ENCODE measurements at regions not wholly inside any gene's neighbourhood (a gene's known extent, or its start where the extent isn't known, plus 50 kb on each side); places are given as distances from the start of the nearest gene placed in this dataset.

GRCh38 chr12:65695113-65695865 is 129.0 kb upstream of the HMGA2 start (continued):
- TF ChIP-seq CTCF (IDR thresholded peaks at IDR 0.05) (no peak), EP300 (IDR thresholded peaks at IDR 0.05; ENCODE audit: borderline replicate concordance in 1 of 2, low read depth in 1 of 2, low read length in 1 of 2) (peak; percentile 39 to 91; a peak in 2 of 4 replicates), RFX5 (IDR thresholded peaks at IDR 0.05; ENCODE audit: low read length) (no peak), MXI1 (IDR thresholded peaks at IDR 0.05; ENCODE audit: low read depth, low read length) (no peak), TEAD4 (IDR thresholded peaks at IDR 0.05; ENCODE audit: borderline replicate concordance, insufficient read depth) (peak; percentile 57; the same call in 1 of the 2 replicates), GABPA (IDR thresholded peaks at IDR 0.05; ENCODE audit: low read depth) (no peak; the same call in 1 of the 2 replicates), MEF2A (IDR thresholded peaks at IDR 0.05; ENCODE audit: borderline replicate concordance, low read depth) (peak; percentile 65; the same call in 1 of the 2 replicates), NRF1 (IDR thresholded peaks at IDR 0.05; ENCODE audit: low read depth, low read length) (no peak), RXRA (IDR thresholded peaks at IDR 0.05; ENCODE audit: borderline replicate concordance, low read depth) (peak; percentile 52; the same call in 1 of the 2 replicates), TCF12 (IDR thresholded peaks at IDR 0.05) (peak; percentile 93), SIN3A (IDR thresholded peaks at IDR 0.05; ENCODE audit: borderline replicate concordance, low read depth, low read length) (peak; percentile 83; the same call in 1 of the 2 replicates), POLR2AphosphoS5 (IDR thresholded peaks at IDR 0.05; ENCODE audit: low read depth, low read length) (peak; percentile 84)

GRCh38 chr12:65696227-65696626 is 128.1 kb upstream of the HMGA2 start:
- Histone ChIP-seq H3K27me3 (ENCODE audit: insufficient read depth) (no peaks in the 10 kb centered on the region), H3F3A (replicated peaks; ENCODE audit: insufficient read depth) (peaks cover 36% of the 10 kb centered on the region), H3K9me2 (no peaks in the 10 kb centered on the region), H2AFZ (ENCODE audit: low read depth) (no peak overlapping the region), H3K36me3 (replicated peaks in 1 of 2; ENCODE audit: control insufficient read depth in 1 of 2, insufficient read depth in 2 of 2, low read length in 1 of 2) (no peaks in the 10 kb centered on the region), H3K9ac (peak overlapping the region; percentile 53; the same call in 1 of the 2 replicates), H3K79me2 (ENCODE audit: insufficient read depth) (no peaks in the 10 kb centered on the region), H3K4me2 (peak overlapping the region; percentile 59; the same call in 1 of the 2 replicates), H3K4me1 (ENCODE audit: control insufficient read depth in 1 of 2, insufficient read depth in 2 of 2, low read depth in 1 of 2, low read length in 1 of 2) (peaks cover 0 to 16% of the 10 kb centered on the region in 2 experiments; a peak in 3 of 4 replicates), H3K9me3 (no peaks in the 10 kb centered on the region), H4K20me1 (ENCODE audit: insufficient read depth) (no peaks in the 10 kb centered on the region), H3K27ac (ENCODE audit: low read depth in 2 of 2, low read length in 1 of 2) (peak overlapping the region; percentile 67 to 97; a peak in 3 of 4 replicates), H3K4me3 (ENCODE audit: low read depth in 2 of 2, low read length in 1 of 2) (no peak overlapping the region)
- ChIA-PET CTCF (no interaction called here), POLR2A (no interaction called here)
- no peak for DNase-seq
- TF ChIP-seq USF2 (IDR thresholded peaks at IDR 0.05; ENCODE audit: borderline replicate concordance, low read depth, low read length) (no peak), NFIC (IDR thresholded peaks at IDR 0.05; ENCODE audit: borderline replicate concordance) (0 out of 2 replicates have a peak, but pooled peaks have one; percentile 9)

Measured in SK-N-SH (cell line).